Ectodermal cell (in vitro differentiated cells): ENCODE measurements at regions not wholly inside any gene's neighbourhood (a gene's known extent, or its start where the extent isn't known, plus 50 kb on each side); places are given as distances from the start of the nearest gene placed in this dataset.
"Not testable (repeated sequence)": the region's sequence is repeated elsewhere in the genome, so short reads cannot be mapped to it uniquely, and the experiment has no call there.

ENCODE experiments used
- H3K27ac ChIP-seq: 2 replicates; pipeline ENCODE4 v1.7.0; 2013; ENCODE audit warnings: mild to moderate bottlenecking, low read depth, low read length; ENCODE audit not compliant: insufficient read depth, poor library complexity, severe bottlenecking
- H3K27me3 ChIP-seq: 2 replicates; pipeline ENCODE4 v1.7.0; 2013; ENCODE audit warnings: mild to moderate bottlenecking, low read length; ENCODE audit not compliant: insufficient read depth, control insufficient read depth, poor library complexity, severe bottlenecking
- H3K36me3 ChIP-seq: one replicate; pipeline ENCODE4 v1.7.0; 2013; ENCODE audit warnings: low read length; ENCODE audit not compliant: control insufficient read depth, insufficient read depth
- H3K4me1 ChIP-seq: one replicate; pipeline ENCODE4 v1.7.0; 2013; ENCODE audit warnings: low read length; ENCODE audit not compliant: control insufficient read depth, insufficient read depth
- H3K4me3 ChIP-seq: 2 replicates; pipeline ENCODE4 v1.7.0; 2013; ENCODE audit warnings: low read depth, low read length, control low read depth; ENCODE audit not compliant: insufficient read depth
- H3K9me3 ChIP-seq: 2 replicates; pipeline ENCODE4 v1.7.0; 2013; ENCODE audit warnings: mild to moderate bottlenecking, low read length, moderate library complexity; ENCODE audit not compliant: control insufficient read depth
- WGBS, 2 experiments: methylation state at CpG; one replicate each; pipeline ENCODE4 v1.1.7; 2013; ENCODE audit warnings: missing lambda C conversion rate in 2 of 2; 5-methylcytosine and 5-hydroxymethylcytosine counted together

DNA sequence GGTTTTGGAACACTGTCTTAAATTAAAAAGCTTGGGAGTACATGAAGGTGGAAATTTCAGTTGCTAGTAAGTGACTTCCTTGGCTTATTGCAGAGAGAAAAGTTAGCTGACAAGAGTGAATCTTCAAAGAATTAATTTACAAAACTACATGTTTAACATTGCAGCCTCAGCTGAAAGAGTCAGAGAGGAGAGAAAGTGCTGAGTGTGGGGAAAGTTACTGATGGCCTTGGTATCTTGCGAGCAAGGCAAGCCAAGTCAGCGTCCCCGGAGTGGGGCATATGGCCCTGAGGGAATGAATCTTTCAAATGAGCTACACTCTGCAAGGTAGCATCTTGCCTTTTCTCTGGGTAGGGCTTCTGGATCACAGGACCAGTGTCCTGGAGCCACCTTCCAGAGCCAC is 131.3 kb downstream of the LPIN1 start:
- no peak overlapping the region for H3K27ac ChIP-seq
- H3K9me3 ChIP-seq, result no peaks in the 10 kb centered on the region
- H3K27me3 ChIP-seq, result no peaks in the 10 kb centered on the region
- no peak overlapping the region for H3K4me3 ChIP-seq
- WGBS, 2 experiments, result 94 to 100% methylated on average over 3 of the region's 3 CpGs
- no peaks in the 10 kb centered on the region for H3K36me3 ChIP-seq
- no peaks in the 10 kb centered on the region for H3K4me1 ChIP-seq

DNA sequence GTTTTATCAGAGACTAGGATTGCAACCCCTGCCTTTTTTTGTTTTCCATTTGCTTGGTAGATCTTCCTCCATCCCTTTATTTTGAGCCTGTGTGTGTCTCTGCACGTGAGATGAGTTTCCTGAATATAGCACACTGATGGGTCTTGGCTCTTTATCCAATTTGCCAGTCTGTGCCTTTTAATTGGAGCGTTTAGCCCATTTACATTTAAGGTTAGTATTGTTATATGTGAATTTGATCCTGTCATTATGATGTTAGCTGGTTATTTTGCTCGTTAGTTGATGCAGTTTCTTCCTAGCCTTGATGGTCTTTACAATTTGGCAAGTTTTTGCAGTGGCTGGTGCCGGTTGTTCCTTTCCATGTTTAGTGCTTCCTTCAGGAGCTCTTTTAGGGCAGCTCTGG is 138.8 kb downstream of the LPIN1 start:
- 89 to 91% methylated on average over 3 to 4 of the region's 4 CpGs for WGBS, 2 experiments
- not testable (repeated sequence) for H3K36me3 ChIP-seq, H3K27ac ChIP-seq, H3K9me3 ChIP-seq, H3K4me3 ChIP-seq, H3K4me1 ChIP-seq, H3K27me3 ChIP-seq

DNA sequence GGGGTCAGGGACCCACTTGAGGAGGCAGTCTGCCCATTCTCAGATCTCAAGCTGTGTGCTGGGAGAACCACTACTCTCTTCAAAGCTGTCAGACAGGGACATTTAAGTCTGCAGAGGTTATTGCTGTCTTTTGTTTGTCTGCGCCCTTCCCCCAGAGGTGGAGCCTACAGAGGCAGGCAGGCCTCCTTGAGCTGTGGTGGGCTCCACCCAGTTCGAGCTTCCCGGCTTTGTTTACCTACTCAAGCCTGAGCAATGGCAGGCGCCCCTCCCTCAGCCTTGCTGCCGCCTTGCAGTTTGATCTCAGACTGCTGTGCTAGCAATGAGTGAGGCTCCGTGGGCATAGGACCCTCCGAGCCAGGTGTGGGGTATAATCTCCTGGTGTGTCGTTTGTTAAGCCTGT is 140.5 kb downstream of the LPIN1 start:
- H3K36me3 ChIP-seq, H3K4me3 ChIP-seq, H3K27me3 ChIP-seq, H3K27ac ChIP-seq, H3K4me1 ChIP-seq, H3K9me3 ChIP-seq: not testable (repeated sequence)
- WGBS, 2 experiments, result 92 to 93% methylated on average over 8 of the region's 8 CpGs

DNA sequence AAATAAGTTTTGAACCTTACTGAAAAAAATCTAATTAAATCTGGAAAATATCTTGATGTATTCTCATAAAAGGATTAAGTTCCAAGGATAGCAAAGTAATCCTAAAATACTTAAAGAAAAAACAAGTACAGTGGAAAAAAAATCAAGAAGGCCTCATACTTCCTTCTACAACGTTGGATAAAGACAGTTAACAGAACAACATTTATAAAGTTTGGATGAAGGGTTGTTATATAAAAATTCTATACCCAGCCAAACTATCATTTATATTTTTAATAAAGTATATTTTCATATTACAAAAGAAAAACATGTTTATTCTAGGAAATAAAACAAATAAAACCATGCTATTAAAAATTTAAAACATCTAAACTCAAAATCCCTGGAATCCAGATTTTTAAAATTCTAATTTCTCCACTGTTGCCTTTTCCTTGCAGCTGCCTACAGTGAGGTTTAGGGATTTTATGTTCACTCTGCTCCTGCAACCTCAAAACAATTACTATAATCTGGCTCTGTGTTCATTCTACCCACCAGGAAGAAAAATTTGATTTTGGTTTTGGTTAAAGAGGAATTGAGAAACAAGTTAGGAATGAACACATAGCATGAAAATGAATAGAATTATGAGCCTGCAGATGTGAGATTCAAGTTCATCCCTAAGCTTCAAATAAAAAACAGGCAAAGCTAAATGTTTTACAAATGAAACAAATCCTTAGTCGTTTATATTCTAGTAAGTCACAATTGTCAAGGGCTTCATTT is 142.8 kb downstream of the LPIN1 start:
- H3K4me1 ChIP-seq, result no peaks in the 10 kb centered on the region
- no peaks in the 10 kb centered on the region for H3K36me3 ChIP-seq
- WGBS, 2 experiments, result 90 to 100% methylated on average over 1 of the region's 2 CpGs
- H3K27me3 ChIP-seq, result no peaks in the 10 kb centered on the region
- H3K4me3 ChIP-seq, result no peak overlapping the region
- H3K9me3 ChIP-seq, result peaks cover 3% of the 10 kb centered on the region
- H3K27ac ChIP-seq, result no peak overlapping the region

DNA sequence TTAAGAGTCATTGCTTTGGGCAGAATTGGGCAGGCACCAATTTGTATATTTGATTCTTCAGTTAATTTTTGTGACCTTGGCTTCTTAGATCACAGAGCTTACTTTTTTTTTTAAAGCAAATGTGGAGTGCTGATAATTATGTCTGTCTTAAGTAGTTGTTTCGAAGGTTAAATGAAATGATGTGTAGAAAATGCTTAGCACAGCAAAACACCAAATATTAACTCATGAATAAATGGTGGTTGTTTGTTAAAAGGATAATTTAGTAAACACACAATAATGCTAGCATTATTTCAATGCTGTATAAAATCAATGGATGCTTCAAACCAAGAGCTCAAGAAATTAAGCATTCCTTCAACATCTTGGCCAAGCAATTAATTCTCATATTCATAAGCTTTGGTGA is 143.4 kb downstream of the LPIN1 start:
- H3K4me3 ChIP-seq, result no peak overlapping the region
- H3K36me3 ChIP-seq, result no peaks in the 10 kb centered on the region
- H3K27me3 ChIP-seq, result no peaks in the 10 kb centered on the region
- H3K27ac ChIP-seq, result no peak overlapping the region
- no peaks in the 10 kb centered on the region for H3K4me1 ChIP-seq
- H3K9me3 ChIP-seq, result peaks cover 3% of the 10 kb centered on the region
- 86% methylated on average over 1 of the region's 1 CpG; no CpG with 5 or more reads in 1 of the 2 experiments for WGBS, 2 experiments

DNA sequence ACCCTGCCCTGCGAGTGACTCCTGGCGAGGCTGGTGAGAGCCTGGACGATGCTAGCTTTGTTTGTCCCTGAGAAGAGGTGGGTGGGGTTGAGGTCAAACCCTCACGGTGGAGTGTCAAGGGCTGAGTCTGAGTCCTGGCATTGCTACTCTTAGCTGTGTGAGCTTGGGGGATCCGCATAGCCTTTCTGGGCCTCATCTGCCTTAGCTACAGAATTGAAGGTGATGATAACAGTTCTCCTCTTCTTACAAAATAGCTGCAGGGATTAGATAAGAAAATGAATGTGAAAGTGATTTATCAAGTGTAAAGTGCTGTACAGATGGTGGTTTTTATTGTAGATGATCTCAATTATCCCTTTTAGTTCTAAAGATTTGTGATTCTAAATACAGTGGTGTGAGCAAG is 144.6 kb downstream of the LPIN1 start:
- H3K4me3 ChIP-seq, result no peak overlapping the region
- no peaks in the 10 kb centered on the region for H3K4me1 ChIP-seq
- no peak overlapping the region for H3K27ac ChIP-seq
- no peaks in the 10 kb centered on the region for H3K36me3 ChIP-seq
- no peaks in the 10 kb centered on the region for H3K27me3 ChIP-seq
- WGBS, 2 experiments, result 91 to 92% methylated on average over 5 of the region's 5 CpGs
- peaks cover 3% of the 10 kb centered on the region for H3K9me3 ChIP-seq

DNA sequence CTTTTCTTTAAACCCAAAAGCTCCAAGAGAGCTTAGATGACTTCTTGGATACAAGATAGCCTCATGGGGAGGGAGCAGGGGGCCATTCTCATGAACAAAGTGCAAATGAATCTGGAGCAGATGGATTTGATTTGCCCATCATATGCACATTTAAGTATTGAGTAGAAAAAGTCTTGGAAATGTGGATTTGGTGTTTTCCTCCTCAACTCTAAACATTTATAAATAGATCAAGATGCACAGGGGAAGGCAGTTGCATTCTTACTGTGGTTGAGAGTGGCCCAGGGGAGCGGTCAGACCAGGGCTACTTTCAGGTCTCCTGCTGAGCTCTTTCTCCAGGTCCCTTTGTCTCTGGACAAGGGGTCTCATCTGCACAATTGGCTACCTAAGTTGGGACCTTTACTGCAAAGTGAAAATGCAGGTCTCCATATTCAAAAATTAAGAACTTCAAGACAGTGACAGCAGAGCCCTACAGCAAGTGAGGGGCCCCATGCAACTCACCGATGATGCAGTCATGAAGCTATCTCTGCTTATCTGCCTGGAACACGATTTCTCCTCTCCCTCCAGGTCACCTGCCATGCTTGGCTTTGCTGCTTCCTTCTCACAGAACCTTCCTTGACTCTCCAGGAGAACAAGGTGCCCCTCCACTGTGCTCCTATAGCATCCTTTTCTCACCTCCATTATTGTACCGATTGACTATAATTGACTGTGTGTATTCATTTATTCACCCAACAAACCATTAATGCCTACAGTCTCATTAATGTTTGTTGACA is 145.4 kb downstream of the LPIN1 start:
- Histone ChIP-seq H3K4me1 (peaks cover 8% of the 10 kb centered on the region), H3K27me3 (no peaks in the 10 kb centered on the region), H3K27ac (no peak overlapping the region), H3K9me3 (peaks cover 3% of the 10 kb centered on the region), H3K36me3 (no peaks in the 10 kb centered on the region), H3K4me3 (no peak overlapping the region)
- 90 to 93% methylated on average over 4 of the region's 4 CpGs for WGBS, 2 experiments

DNA sequence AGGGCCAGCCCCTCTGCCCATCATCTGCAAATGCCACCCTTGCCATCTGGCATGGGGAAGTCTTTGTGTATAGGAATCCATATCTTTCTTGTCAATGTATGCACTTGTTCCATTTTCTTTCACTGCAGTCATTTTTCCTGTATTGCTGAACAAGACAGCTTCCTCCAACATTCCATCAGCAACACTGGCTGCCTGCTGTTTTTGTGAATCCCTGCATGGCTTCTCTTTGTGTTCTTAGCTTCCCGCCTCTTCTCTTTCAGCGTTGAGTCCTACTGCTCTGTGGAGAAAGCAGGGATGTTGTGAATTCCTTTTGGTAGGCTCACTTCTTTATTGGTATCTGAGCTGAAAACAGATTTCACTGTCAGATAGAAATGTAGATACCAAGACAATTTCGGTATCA is 150.0 kb downstream of the LPIN1 start:
- H3K27ac ChIP-seq, result no peak overlapping the region

DNA sequence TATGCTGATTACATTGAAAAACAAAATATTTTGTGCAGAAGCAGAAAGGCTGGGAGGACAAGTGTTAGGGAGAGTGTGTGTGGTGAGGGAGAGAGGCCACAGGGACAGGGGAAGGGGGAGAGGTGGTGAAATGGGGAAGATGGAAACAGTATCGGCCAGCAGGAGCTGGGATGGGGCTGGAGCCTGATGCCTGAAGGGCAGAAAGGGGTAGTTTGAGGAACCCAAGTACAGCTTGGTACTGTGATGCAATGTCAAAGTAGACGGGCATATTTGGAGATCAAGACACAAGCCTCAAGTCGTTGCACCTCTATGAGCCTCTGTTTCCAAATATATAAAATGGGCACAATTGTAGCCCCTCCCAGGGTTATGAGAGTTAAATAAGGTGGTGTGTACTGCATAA is 152.1 kb downstream of the LPIN1 start:
- H3K36me3 ChIP-seq, result no peaks in the 10 kb centered on the region
- H3K9me3 ChIP-seq, result no peaks in the 10 kb centered on the region
- H3K27me3 ChIP-seq, result no peaks in the 10 kb centered on the region
- H3K27ac ChIP-seq, result no peak overlapping the region
- H3K4me1 ChIP-seq, result peaks cover 21% of the 10 kb centered on the region
- 94% methylated on average over 3 of the region's 3 CpGs for WGBS, 2 experiments
- H3K4me3 ChIP-seq, result no peak overlapping the region

More for the DNA sequence above, 150.0 kb downstream of the LPIN1 start:
- H3K4me1 ChIP-seq, result peaks cover 21% of the 10 kb centered on the region
- no peaks in the 10 kb centered on the region for H3K9me3 ChIP-seq
- H3K36me3 ChIP-seq, result no peaks in the 10 kb centered on the region
- 16 to 29% methylated on average over 2 to 3 of the region's 3 CpGs for WGBS, 2 experiments
- no peaks in the 10 kb centered on the region for H3K27me3 ChIP-seq
- H3K4me3 ChIP-seq, result no peak overlapping the region

DNA sequence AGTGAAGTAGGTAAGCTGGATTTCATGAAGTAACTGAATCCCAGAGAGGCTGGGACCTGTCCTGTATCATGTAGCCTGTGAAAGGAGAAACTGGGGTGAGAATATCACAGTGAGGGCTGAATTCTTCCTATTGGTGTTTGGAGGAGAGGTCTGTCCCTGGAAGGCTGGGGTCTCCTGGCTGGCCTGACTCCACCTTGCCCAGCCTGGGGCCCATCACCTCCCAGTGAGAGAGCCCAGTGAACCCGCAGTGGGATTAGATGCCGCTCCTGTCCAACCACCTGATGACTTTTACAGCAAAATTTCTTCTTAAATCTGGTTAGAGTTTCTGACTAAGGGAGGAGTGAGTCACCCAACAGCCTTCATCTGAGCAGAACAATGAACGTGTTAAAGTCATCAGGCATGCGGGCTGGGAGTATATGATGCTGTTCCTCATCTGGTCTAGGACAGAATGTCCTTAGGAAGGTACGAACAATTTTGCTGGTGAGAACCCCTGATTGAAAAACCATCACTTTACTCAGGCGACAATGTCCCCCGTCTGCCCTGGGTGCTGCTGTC is 152.9 kb downstream of the LPIN1 start:
- no peaks in the 10 kb centered on the region for H3K36me3 ChIP-seq
- 96 to 97% methylated on average over 7 of the region's 7 CpGs for WGBS, 2 experiments
- no peaks in the 10 kb centered on the region for H3K27me3 ChIP-seq
- no peak overlapping the region for H3K4me3 ChIP-seq
- peaks cover 21% of the 10 kb centered on the region for H3K4me1 ChIP-seq
- no peak overlapping the region for H3K27ac ChIP-seq
- H3K9me3 ChIP-seq, result no peaks in the 10 kb centered on the region
